Caco-2 (cell line): ENCODE measurements at regions not wholly inside any gene's neighbourhood (a gene's known extent, or its start where the extent isn't known, plus 50 kb on each side); places are given as distances from the start of the nearest gene placed in this dataset.

Source experiments
- BruUV-seq: library from RNA; stranded (reverse); fragments of 400-500 nt; replicated peaks from 2 replicates; lab custom pipeline; 2021; lab: Mats Ljungman, UMichigan
- CTCF ChIA-PET: fragments of 300-600 bp; sonication (Branson Sonifier 250); formaldehyde crosslinking; loops from one replicate; lab custom pipeline; 2022; ENCODE audit warnings: antibody characterized with exemption; lab: Charles Lee
- POLR2A ChIA-PET: fragments of 300-600 bp; sonication (Branson Sonifier 250); formaldehyde crosslinking; loops from one replicate; lab custom pipeline; 2022; ENCODE audit warnings: antibody characterized with exemption; lab: Charles Lee
- DNase-seq, 2 experiments: peaks; one replicate each; pipeline versions ENCODE4 v3.0.0 to v3.0.0-alpha.2; 2020 to 2022
- H3K27me3 ChIP-seq: replicated peaks from 2 replicates; pipeline ENCODE4 v1.6.0; 2011; ENCODE audit warnings: low read length; ENCODE audit not compliant: control insufficient read depth, insufficient read depth
- H3K36me3 ChIP-seq: 2 replicates; pipeline ENCODE4 v1.5.1; 2011; ENCODE audit warnings: low read length; ENCODE audit not compliant: control insufficient read depth, insufficient read depth
- H3K4me1 ChIP-seq: fragments of 250-450 bp; sonication (Bioruptor Pico); 2 replicates; pipeline ENCODE4 v1.5.1; 2020; ENCODE audit warnings: mild to moderate bottlenecking
- H3K4me3 ChIP-seq: 2 replicates; pipeline ENCODE4 v1.5.1; 2011; ENCODE audit warnings: low read depth, mild to moderate bottlenecking, control low read depth, low read length
- H3K9me3 ChIP-seq: fragments of 250-450 bp; sonication (Bioruptor Pico); 2 replicates; pipeline ENCODE4 v1.5.1; 2020; ENCODE audit warnings: mild to moderate bottlenecking, moderate library complexity
- H3K27ac Mint-ChIP-seq: one replicate; pipeline ENCODE4 v1.8.0; 2022; ENCODE audit warnings: mixed read lengths; ENCODE audit not compliant: unreplicated experiment
- H3K27me3 Mint-ChIP-seq: one replicate; pipeline ENCODE4 v1.8.0; 2022; ENCODE audit warnings: mixed read lengths; ENCODE audit not compliant: insufficient read depth, unreplicated experiment
- H3K36me3 Mint-ChIP-seq: one replicate; pipeline ENCODE4 v1.8.0; 2022; ENCODE audit warnings: mild to moderate bottlenecking, mixed read lengths; ENCODE audit not compliant: insufficient read depth, unreplicated experiment
- H3K4me1 Mint-ChIP-seq: one replicate; pipeline ENCODE4 v1.8.0; 2022; ENCODE audit warnings: low read depth, mixed read lengths; ENCODE audit not compliant: unreplicated experiment
- H3K4me3 Mint-ChIP-seq: one replicate; pipeline ENCODE4 v1.8.0; 2022; ENCODE audit warnings: mild to moderate bottlenecking, moderate library complexity, mixed read lengths; ENCODE audit not compliant: unreplicated experiment
- H3K9me3 Mint-ChIP-seq: one replicate; pipeline ENCODE4 v1.8.0; 2022; ENCODE audit warnings: mixed read lengths; ENCODE audit not compliant: unreplicated experiment
- CTCF ChIP-seq, 2 experiments: fragments of 200-600 bp in 1 of 2; IDR thresholded peaks; 1 replicate in 1 of 2; 2 replicates in 1 of 2; pipeline versions ENCODE4 v1.5.1 to v1.8.0; 2011 to 2022; ENCODE audit warnings: antibody characterized with exemption in 1 of 2, control low read depth in 1 of 2, inconsistent platforms in 1 of 2, low read depth in 1 of 2, low read length in 1 of 2, mild to moderate bottlenecking in 1 of 2, moderate library complexity in 1 of 2; ENCODE audit not compliant: insufficient read depth in 1 of 2, severe bottlenecking in 1 of 2, unreplicated experiment in 1 of 2
- intact Hi-C: fragments of 100-400 bp; cut with micrococcal nuclease; formaldehyde crosslinking; loops from one replicate; pipeline ENCODE4 v1.10.0; 2022; ENCODE audit not compliant: unreplicated experiment

GRCh38 chr17:73720187-73720834 lies 76.1 kb upstream of the SDK2 start:
- intact Hi-C loops = no loop called here
- DNase-seq = no peak
- H3K4me3 ChIP-seq = no peak overlapping the region
- H3K27me3 Mint-ChIP-seq = no peaks in the 10 kb centered on the region
- TF ChIP-seq CTCF (IDR thresholded peaks at IDR 0.05; ENCODE audit: insufficient read depth in 1 of 2, low read depth in 1 of 2, low read length in 1 of 2, severe bottlenecking in 1 of 2, unreplicated experiment in 1 of 2) = no peak
- H3K4me1 Mint-ChIP-seq = no peaks in the 10 kb centered on the region
- H3K27me3 ChIP-seq = no peaks in the 10 kb centered on the region
- H3K9me3 Mint-ChIP-seq = no peaks in the 10 kb centered on the region
- no peaks in the 10 kb centered on the region for H3K9me3 ChIP-seq
- no peaks in the 10 kb centered on the region for H3K36me3 ChIP-seq
- H3K36me3 Mint-ChIP-seq = no peaks in the 10 kb centered on the region
- ChIA-PET POLR2A (no interaction called here), CTCF (interaction anchor here (0.6 kb wide), 1 partner anchor 395 kb away, joined by 4 read pairs; no protein-coding TSS in a partner anchor)
- no peak overlapping the region for H3K27ac Mint-ChIP-seq
- BruUV-seq = no TSS peak
- no peaks in the 10 kb centered on the region for H3K4me1 ChIP-seq
- H3K4me3 Mint-ChIP-seq = no peak overlapping the region

GRCh38 chr17:73722165-73722564 lies 77.9 kb upstream of the SDK2 start:
- no peaks in the 10 kb centered on the region for H3K4me1 ChIP-seq
- ChIA-PET POLR2A (no interaction called here), CTCF (interaction anchor here (0.6 kb wide), 1 partner anchor 1070 kb away, joined by 3 read pairs; no protein-coding TSS in a partner anchor)
- no peak for TF ChIP-seq CTCF (IDR thresholded peaks at IDR 0.05; ENCODE audit: insufficient read depth in 1 of 2, low read depth in 1 of 2, low read length in 1 of 2, severe bottlenecking in 1 of 2, unreplicated experiment in 1 of 2)
- H3K4me3 ChIP-seq = no peak overlapping the region
- no peaks in the 10 kb centered on the region for H3K4me1 Mint-ChIP-seq
- no peaks in the 10 kb centered on the region for H3K36me3 Mint-ChIP-seq
- no peak for DNase-seq
- no peaks in the 10 kb centered on the region for H3K9me3 ChIP-seq
- no peaks in the 10 kb centered on the region for H3K36me3 ChIP-seq
- H3K27ac Mint-ChIP-seq = no peak overlapping the region
- H3K27me3 Mint-ChIP-seq = no peaks in the 10 kb centered on the region
- no peaks in the 10 kb centered on the region for H3K9me3 Mint-ChIP-seq
- intact Hi-C loops = no loop called here
- H3K27me3 ChIP-seq = no peaks in the 10 kb centered on the region
- BruUV-seq = no TSS peak
- H3K4me3 Mint-ChIP-seq = no peak overlapping the region

- no peaks in the 10 kb centered on the region for H3K4me1 ChIP-seq
- Mint-ChIP-seq H3K9me3 (no peaks in the 10 kb centered on the region), H3K27ac (no peak overlapping the region), H3K27me3 (no peaks in the 10 kb centered on the region), H3K36me3 (no peaks in the 10 kb centered on the region), H3K4me1 (no peaks in the 10 kb centered on the region), H3K4me3 (no peak overlapping the region)
- no peaks in the 10 kb centered on the region for H3K9me3 ChIP-seq
- no peak overlapping the region for H3K4me3 ChIP-seq
- ChIA-PET CTCF (no interaction called here), POLR2A (no interaction called here)
- intact Hi-C loops = no loop called here
- TF ChIP-seq CTCF (IDR thresholded peaks at IDR 0.05; ENCODE audit: insufficient read depth in 1 of 2, low read depth in 1 of 2, low read length in 1 of 2, severe bottlenecking in 1 of 2, unreplicated experiment in 1 of 2) = no peak
- no peak for DNase-seq
- H3K27me3 ChIP-seq = no peaks in the 10 kb centered on the region
- H3K36me3 ChIP-seq = no peaks in the 10 kb centered on the region
- no TSS peak for BruUV-seq
These were observed 79.1 kb upstream of the SDK2 start for GRCh38 chr17:73723317-73723716.
